ENCODE measurements at regions not wholly inside any gene's neighbourhood (a gene's known extent, or its start where the extent isn't known, plus 50 kb on each side); places are given as distances from the start of the nearest gene placed in this dataset.
A peak's percentile ranks its signal among the peaks of the same experiment; 100 is the strongest.

GRCh38 chr9:120001536-120001935, 578.4 kb downstream of the CDK5RAP2 start:
- DNase-seq (ENCODE audit: low read depth), result no peak

GRCh38 chr9:119998614-119999013, 581.4 kb downstream of the CDK5RAP2 start:
- DNase-seq (ENCODE audit: low read depth), result no peak

- no peak for DNase-seq (ENCODE audit: low read depth)
Measured at GRCh38 chr9:119991797-119992196, 588.2 kb downstream of the CDK5RAP2 start.

- no peak for DNase-seq (ENCODE audit: low read depth)
Measured at GRCh38 chr9:119986713-119987112, 593.3 kb downstream of the CDK5RAP2 start.

GRCh38 chr9:119986205-119986604, 593.8 kb downstream of the CDK5RAP2 start:
- DNase-seq (ENCODE audit: low read depth), result no peak

GRCh38 chr9:119974026-119974425, 604.8 kb upstream of the BRINP1 start:
- DNase-seq (ENCODE audit: low read depth), result no peak

GRCh38 chr9:119968836-119969707, 599.8 kb upstream of the BRINP1 start:
- peak; percentile 48 for DNase-seq (ENCODE audit: low read depth)

GRCh38 chr9:119967867-119968535, 598.8 kb upstream of the BRINP1 start:
- no peak for DNase-seq (ENCODE audit: low read depth)

GRCh38 chr9:119963798-119964372, 594.6 kb upstream of the BRINP1 start:
- peak; percentile 92 for DNase-seq (ENCODE audit: low read depth)

- DNase-seq (ENCODE audit: low read depth), result peak; percentile 78
Measured at GRCh38 chr9:119963258-119963797, 594.1 kb upstream of the BRINP1 start.

GRCh38 chr9:119961774-119962424, 592.7 kb upstream of the BRINP1 start:
- DNase-seq (ENCODE audit: low read depth), result peak; percentile 35

GRCh38 chr9:119959846-119960545, 590.8 kb upstream of the BRINP1 start:
- no peak for DNase-seq (ENCODE audit: low read depth)

GRCh38 chr9:119956111-119956510, 586.9 kb upstream of the BRINP1 start:
- DNase-seq (ENCODE audit: low read depth), result no peak

GRCh38 chr9:119955276-119955675, 586.0 kb upstream of the BRINP1 start:
- DNase-seq (ENCODE audit: low read depth), result no peak

GRCh38 chr9:119951591-119951990, 582.4 kb upstream of the BRINP1 start:
- no peak for DNase-seq (ENCODE audit: low read depth)

GRCh38 chr9:119951090-119951489, 581.9 kb upstream of the BRINP1 start:
- no peak for DNase-seq (ENCODE audit: low read depth)

- DNase-seq (ENCODE audit: low read depth), result no peak
Measured at GRCh38 chr9:119945686-119946085, 576.5 kb upstream of the BRINP1 start.

GRCh38 chr9:119941091-119941490, 571.9 kb upstream of the BRINP1 start:
- DNase-seq (ENCODE audit: low read depth), result no peak

- DNase-seq (ENCODE audit: low read depth), result no peak
Measured at GRCh38 chr9:119938871-119939270, 569.6 kb upstream of the BRINP1 start.

- DNase-seq (ENCODE audit: low read depth), result no peak
Measured at GRCh38 chr9:119934497-119934896, 565.3 kb upstream of the BRINP1 start.

GRCh38 chr9:119933191-119933590, 564.0 kb upstream of the BRINP1 start:
- DNase-seq (ENCODE audit: low read depth), result no peak

GRCh38 chr9:119924736-119925135, 555.5 kb upstream of the BRINP1 start:
- DNase-seq (ENCODE audit: low read depth), result no peak
